GM21381 (cell line): ENCODE measurements at regions not wholly inside any gene's neighbourhood (a gene's known extent, or its start where the extent isn't known, plus 50 kb on each side); places are given as distances from the start of the nearest gene placed in this dataset.

Source experiments
- ATAC-seq: cut with Tn5 transposase; IDR thresholded peaks from one replicate; pipeline ENCODE4 v1.9.1; 2021; ENCODE audit warnings: mild to moderate bottlenecking, moderate library complexity; ENCODE audit not compliant: unreplicated experiment

DNA sequence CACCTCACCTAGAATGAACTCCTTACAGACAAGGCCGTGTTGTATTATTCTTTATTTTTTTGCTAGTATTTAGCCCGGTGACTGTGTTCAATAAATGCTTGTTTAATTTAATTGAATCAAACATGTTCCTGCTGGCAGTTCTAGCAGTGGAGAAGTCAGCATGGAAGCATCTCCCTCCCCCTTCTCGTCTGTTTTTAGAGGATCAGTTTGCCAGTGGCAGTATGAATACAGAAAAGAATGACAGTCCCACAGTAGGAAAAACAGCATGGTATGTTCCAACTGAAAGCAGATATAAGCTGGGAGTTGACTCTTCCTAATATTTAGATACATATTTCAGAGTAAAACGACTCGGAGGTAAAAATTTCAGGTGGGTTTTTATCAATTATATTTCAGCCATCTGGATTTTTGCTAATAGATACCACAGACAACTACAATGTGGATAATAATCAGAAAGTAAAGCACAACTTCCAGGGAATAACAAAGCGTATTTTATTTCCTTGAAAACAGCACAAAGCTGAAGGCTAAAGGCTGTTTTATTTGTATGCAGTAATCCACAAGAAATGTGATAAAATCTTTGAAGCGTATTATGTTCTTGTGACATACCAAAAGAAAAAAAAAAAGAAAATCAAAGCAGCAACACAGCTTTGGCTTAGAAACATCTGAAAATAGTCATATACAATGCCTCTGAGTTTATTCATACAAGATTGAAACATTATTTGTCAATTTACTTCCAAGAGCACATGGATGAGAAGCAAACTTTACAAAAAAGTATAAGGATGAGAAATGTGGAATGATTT lies 244.5 kb upstream of the KCNMB2 start:
- no peak for ATAC-seq

DNA sequence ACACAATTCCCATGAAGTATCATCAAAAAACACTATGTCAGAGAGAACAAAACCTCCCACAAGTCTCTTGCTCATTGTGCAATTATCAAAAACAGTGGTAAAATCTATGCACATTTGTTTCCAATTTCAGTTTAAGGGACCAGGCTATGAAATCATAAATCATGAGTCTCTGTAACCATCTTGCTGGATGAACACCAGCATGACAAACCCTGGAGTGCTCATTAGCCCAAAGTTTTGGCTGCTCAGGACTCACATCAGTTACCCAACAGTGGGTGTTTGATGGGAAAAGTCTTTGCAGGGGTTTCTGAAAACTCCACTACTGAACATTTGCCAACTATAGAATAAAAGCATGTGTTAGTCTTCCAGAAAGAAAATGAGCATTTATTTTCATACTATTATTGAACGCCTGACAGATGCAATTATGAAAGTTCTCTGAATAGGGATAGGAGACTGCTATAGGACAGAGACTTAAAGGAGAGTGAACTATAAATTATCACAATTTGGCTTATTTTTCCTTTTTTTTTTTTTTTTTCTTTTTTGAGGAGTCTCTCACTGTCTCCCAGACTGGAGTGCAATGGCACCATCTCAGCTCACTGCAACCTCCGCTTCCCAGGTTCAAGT lies 240.8 kb upstream of the KCNMB2 start:
- no peak for ATAC-seq

DNA sequence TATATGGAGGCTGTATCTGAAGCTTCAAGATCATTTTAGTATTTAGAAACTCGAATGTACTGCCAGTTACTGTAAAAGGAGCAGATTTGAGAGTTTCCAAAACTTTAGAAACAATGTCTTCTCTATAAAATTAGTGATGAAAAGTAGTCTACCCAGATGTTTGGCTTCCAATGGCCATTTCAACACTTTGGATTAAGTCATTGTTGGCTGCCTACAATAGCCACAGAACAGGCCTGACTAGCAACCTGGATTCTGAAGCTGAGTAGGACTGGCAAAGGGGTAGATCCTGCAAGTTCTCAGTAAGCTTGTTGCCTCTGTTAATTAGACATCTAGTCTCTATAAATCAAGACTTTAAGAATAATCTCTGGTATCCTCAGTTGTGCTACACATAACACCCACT lies 239.0 kb upstream of the KCNMB2 start:
- ATAC-seq: no peak

DNA sequence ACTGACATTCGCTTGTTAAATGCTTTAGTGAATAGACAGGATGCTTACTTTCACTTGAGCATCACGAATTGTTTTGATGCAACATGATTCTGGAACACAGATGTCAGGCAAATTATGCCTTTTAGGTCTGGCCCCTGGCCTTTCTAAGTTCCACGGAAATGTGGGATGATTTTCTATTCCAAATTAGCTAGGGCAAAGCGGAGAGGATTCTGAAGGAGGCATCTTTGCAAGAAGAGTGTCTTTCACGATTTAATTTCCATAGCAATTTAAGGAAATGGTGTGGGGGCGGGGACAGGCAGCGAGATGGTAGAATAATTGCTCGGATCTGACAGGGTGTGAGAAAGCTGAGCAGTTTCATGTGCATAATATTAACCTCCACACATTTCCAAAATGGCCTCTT lies 238.5 kb upstream of the KCNMB2 start:
- ATAC-seq: no peak

DNA sequence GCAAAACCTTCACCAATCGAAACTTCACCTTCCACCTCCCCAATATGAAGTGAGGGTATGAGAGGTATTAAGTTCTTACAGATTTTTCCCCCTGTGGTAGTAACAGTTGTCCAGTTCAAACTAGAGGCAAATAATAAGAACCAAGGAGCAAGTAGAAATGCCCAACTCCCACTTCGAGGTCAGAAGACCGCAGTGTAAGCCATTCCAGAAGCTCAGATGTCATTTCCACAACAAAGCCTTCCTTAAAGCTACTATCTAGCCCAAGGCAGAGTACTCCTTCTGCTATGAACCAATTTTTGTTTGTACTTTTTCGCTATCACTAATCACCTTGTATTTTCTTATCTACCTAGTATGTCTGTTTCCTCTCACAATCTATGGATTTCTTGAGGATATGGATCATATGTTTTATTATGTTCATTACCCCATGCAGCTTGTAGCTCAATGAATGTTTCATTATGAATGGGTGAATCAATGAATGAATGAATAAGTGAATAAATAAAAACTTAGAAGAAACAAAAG lies 235.7 kb upstream of the KCNMB2 start:
- ATAC-seq: no peak

DNA sequence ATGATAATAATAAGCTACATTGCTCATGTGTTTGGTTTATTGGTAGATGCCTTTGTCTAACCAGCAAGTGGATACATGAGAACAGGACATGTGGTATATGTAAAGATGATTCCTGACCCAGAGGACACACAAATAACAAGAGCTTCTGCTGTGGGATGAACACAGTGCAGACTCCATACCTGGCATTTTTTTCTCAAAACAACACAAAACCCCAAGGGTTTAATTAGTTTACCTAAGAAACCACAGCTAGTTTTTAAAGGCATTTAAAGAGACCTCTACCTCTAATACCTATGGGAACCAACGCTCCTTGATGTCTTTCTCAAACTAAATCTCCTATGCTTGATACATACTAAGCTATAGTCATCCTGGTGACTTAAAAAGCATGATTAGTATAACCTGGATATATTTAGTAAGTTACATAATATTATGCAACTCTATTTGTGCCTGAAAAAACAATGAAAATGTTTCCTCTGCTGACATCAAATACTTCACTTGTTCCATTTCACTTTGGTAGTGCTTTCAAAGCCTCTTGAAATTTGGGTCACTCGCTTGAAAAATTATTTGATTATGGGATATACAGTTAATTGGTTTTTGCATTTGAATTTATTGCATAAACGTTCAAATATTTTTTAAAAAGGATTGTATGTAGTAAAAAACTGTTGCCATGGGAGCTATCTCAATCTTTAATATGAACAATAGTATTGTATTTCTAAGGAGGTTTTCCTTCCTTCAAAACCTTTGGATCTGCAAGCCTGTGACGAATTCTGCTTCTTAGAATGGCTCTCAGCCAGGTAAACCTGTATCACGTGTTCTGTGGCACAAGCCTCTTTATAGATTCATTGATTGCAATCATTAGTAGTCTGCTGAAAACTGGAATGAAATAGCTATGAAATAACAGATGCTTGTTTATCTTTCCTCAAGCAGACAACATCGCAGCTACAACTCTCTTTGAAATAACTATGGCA lies 233.0 kb upstream of the KCNMB2 start:
- ATAC-seq: no peak

DNA sequence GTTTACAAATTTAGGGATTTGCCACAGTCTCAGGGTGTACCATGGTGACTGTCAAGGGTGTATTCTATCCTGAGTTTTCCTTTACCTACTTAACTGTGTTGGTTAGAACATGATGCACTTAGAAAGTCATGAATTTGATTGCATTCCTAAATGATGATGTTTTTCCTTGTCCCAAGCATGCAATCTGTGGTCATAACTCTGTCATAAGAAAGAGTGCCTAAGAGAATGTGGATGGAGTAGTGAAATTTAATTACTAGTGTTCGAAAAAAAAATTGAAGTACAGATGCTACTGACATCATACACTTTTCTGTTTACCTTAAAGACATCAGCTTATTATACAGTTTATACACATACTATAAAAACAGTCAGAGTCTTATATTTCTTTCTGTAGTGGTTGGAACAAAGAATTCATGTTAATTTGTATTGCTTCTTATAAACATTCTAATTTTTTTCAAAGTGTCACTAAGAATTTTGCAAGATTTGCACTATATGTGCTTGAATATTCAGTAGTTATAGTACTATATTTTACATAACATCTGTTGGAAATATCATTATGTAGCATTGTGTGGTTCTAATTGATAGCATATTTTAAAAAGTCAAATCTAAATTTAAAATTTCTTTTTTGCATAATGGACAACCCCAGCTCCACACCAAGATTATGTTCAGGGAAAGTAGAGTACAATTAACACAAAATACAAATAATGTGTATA lies 231.3 kb upstream of the KCNMB2 start:
- no peak for ATAC-seq

DNA sequence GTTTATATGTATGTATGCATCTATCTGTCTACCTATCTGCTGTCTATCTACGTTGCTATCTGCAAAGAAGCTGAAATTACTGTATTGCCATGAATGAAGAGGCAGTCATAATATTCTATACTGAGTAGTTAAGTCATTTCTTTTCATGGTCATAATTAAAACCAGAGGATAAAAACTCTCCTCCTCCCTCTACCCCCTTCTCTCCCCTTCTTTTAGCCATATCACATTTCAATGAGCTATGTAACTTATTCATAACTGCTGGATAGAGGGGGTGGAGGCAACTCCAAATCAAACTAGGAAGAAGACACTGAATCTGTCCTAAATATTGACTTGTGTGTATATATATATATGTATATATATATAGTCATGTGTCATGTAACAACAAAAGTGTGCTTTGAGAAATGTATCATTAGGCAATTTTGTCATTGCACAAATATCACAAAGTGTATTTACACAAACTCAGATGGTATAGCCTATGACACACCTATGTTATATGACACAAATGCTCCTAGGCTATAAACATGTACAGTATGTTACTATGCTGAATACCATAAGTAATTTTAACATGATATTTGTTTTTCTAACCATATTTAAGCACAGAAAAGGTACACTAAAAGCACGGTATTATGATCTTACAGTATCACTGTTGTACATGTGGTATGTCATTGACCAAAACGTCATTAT lies 229.7 kb upstream of the KCNMB2 start:
- no peak for ATAC-seq

DNA sequence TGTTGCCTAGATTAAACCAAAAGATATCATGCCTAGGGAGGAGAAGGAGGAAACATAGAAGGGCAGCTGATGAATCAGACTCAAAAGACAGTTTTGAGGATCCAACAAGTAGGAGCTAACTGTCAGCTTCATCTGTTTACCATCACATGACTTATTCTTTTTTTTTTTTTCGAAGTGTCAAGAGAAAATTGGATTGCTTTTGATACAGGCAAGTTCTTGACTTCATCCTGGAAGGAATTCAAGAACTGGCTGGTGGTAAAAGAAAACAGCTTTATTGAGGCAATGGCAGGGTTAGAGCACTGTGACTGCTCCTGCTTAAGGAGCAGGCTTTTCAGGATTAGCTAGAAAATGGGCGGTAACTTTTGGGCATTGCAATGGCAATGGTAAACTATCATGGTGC lies 227.5 kb upstream of the KCNMB2 start:
- ATAC-seq: no peak

DNA sequence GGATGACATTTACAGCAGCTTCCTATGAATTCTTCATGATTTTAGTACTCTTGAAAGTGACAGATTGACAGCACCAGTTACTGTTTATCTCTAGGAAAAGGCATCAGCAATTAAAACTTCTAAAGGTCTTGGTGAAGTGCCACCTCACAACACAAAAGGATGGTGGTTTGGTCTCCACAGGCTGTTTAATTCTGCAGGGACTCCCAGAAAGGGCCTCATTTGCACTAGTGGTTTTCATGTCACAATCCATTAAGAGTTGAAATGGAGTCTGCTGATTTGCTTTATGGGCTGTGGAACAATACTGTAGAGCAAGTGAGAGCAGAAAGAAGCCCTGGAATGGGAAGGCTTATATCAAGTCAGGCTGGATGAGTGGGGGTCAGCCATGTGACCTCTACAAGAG lies 225.3 kb upstream of the KCNMB2 start:
- no peak for ATAC-seq

DNA sequence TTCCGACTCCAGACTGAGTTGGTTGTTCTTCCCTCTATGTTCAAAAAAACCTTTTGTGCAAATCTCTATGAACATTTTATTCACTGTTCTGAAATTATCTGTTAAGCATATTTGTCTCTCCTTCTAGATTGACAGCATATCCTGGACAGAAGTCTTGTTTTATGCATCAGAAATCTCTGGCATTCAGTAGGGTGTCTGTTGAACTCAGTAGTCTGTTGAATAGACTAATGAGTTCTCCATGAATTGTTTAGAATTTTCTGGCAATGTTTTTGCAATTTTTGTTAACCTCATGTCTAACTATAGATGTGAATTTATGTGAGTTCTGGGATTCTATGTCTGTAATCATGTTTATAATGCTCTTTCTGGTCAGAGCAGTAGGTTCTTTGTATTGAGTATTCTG lies 222.5 kb upstream of the KCNMB2 start:
- ATAC-seq: no peak

DNA sequence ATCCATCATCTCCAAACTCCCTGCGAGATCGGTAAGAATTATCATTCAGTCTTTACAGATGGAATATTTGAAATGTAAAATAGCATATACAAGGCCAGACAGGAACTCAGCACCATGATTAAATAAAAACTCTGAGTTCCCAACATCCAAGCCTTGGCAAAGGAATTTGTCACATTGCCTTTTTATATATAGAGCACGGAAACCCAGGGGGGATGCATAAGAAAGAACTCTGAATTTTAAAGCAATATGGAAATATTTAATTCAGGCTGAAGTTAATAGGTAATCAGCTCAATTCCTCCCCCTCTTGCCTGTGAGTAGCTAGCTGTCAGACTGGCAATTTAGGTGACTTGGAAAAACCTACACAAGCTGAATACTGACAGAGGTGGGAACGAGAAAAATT lies 217.9 kb upstream of the KCNMB2 start:
- no peak for ATAC-seq

DNA sequence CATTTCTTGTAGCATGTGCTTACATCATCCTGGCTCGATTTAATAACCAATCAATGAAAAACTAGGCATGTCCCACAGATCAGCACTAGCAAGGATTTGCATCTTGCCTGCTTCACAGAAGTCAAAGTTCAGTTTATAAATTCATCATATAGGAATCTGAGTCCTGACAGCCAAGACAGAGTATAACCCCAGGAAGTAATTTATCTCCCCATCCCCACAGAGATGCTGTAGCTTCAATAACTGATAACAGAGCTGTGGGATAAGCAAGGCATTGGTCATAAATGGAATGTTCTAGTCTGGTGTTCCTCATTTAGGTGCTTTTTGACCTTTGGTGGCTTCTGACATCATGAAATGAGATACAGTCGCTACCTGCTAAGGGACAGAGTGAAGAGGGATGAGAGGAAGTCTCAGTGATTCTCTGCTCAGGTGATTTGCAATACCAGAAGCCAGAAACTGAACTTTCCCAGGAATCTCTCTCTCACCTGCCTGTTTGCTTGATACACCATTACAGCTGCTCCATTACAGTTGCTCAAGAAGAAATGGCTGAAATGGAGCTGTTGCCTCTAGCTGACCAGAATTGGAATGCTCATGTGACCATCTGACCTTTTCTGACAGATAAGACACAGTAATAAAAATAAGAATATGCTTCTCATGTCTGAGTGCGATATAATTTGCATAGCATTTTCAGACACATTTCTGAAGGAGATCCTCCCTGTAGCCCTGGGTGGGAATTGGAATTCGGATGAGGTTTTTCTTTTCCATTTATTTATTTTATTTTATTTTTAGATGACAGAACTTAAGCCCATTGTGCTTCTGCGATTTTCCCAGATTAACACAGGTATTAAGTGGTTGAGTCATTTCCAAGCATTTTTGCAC lies 217.1 kb upstream of the KCNMB2 start:
- ATAC-seq: no peak

DNA sequence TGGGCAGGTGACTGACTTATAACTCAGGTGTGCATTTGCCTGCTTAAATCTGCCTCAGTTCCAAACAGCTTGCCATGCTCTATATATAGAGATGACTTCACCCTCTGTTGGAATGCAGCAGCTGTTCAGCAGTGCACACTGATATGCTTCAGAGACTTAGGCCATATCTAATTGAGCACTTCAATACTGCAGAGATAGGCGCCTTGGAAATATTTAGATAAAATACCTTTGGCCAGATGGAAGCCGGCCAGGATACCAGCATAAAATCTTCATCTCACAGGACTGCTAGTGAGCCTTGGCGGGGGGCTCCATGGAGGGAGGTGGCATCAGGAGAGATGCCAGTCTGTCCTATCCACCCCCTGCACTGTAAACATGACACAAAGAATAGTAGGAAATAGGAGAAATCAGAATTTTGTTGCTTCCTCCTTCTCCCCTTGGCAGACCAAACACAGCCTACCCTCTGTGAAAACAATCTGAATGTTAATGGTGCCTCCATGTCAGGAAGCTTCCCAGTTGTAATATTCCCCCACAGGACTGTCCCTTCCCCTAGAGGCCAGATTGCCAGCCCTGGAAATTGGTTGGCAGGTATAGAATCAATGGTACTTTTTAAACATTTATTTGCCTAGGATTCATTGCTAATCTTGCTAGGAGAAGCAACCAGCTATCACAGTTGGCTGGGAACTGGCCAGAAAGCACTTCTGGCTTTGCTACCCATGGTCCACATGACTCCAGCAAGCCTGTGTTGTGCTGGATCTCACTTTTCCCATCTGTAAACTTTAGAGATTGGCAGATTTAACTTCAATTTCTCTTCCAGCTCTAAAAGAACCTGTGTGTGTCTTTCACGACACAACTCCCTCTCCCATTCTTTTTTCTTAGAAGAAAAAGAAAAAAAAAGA lies 215.5 kb upstream of the KCNMB2 start:
- no peak for ATAC-seq

DNA sequence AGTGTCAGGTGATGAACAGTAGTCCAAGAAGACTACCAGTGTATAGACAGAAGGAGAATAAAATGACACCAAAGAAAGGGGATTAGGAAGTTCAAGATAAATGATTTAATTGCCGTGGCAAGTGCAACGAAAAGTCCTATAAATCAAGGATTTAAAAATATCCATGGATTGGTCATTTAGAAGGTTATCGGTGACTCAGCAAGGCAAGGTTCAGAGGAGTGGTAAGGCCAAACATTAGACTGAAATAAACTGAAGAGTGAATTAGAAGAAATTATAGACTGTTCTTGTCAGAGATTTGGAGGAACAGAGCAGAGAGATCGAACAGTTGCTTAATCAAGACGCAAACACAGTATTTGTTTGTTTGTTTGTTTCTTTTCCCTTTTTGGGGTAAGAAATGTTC lies 211.9 kb upstream of the KCNMB2 start:
- no peak for ATAC-seq

DNA sequence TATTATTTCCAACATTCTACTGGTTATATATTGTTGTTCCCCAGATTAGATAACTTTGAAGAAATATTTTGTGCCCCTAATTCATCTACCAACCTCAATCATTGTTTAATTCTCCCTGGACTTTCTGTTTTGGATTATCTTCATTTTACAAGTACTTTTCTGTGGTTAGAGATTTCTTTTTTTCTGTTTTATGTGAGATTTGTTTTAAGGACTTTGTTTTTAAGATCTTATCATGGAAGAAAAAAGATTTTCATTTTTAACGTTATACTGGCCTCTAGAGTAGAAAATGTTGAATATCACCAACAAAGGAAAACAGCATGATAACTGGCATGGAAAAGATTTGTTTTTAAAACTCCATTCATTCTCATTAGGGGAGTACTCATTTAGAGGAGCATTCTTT lies 210.9 kb upstream of the KCNMB2 start:
- no peak for ATAC-seq

DNA sequence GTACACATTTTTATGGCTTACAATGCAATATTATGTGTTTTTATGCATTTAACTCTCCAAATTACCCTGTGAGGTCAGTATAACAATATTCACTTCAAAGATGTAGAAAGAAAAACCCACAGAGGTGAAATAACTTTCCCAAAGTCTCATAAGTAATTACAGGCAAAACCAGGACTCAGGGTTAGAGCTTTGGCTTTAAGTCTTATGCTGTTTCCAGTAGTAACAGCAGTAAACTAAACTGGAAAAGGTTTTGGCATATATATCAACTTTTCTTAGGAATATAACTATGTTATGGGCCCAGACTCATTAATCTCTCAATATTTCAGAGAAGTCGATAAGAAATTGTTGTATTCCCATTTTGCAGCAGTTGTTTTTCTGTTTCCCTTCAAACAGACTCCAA lies 206.3 kb upstream of the KCNMB2 start:
- ATAC-seq: no peak

DNA sequence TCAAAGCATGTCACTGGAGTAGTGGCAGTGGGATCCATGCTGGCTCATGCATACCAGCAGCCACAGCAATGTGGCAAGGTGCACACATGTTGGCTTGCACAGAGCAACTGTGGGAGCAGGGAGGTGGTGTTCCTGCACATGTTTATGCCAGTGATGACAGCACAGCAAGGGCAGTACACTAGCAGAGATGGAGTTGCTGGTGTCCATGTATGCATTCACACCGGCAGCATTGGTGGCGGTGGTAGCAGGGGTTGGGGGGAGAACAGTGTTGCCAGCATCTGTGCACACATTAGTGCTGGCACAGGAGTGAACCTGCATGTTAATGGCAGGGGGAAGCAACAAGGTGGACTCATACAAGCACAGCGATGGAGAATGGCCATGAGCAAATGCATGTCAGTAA lies 202.0 kb upstream of the KCNMB2 start:
- no peak for ATAC-seq
